ENCODE measurements at regions not wholly inside any gene's neighbourhood (a gene's known extent, or its start where the extent isn't known, plus 50 kb on each side); places are given as distances from the start of the nearest gene placed in this dataset.

- TF ChIP-seq EZH2phosphoT487 (IDR thresholded peaks at IDR 0.05; ENCODE audit: borderline replicate concordance) (no peak), POLR2A (IDR thresholded peaks at IDR 0.05; ENCODE audit: borderline replicate concordance, extremely low read depth, insufficient read depth, insufficient read length) (no peak), SRF (IDR thresholded peaks at IDR 0.05; ENCODE audit: low read depth) (no peak), ZBTB33 (IDR thresholded peaks at IDR 0.05; ENCODE audit: extremely low read depth, insufficient replicate concordance, low read length) (no peak)
Observed at GRCh38 chr3:70849911-70850699, 537.7 kb upstream of the MDFIC2 start (continued).

- Histone ChIP-seq H3K4me2 (ENCODE audit: low read length) (no peak overlapping the region), H3K36me3 (ENCODE audit: control insufficient read depth in 1 of 2, insufficient read depth in 2 of 2, low read length in 2 of 2) (no peaks in the 10 kb centered on the region), H3K27ac (ENCODE audit: low read depth, low read length) (no peak overlapping the region), H3K9ac (ENCODE audit: low read length) (no peak overlapping the region), H3K27me3 (ENCODE audit: insufficient read depth, low read length) (no peaks in the 10 kb centered on the region), H4K20me1 (ENCODE audit: insufficient read depth) (no peaks in the 10 kb centered on the region), H3K9me2 (ENCODE audit: insufficient read depth) (no peaks in the 10 kb centered on the region), H3K4me1 (ENCODE audit: control insufficient read depth in 1 of 2, insufficient read depth in 2 of 2, low read length in 2 of 2) (no peaks in the 10 kb centered on the region), H2AFZ (ENCODE audit: low read depth, low read length, poor library complexity, severe bottlenecking) (no peak overlapping the region), H3K79me2 (ENCODE audit: insufficient read depth, low read length) (no peaks in the 10 kb centered on the region), H3K4me3 (replicated peaks in 1 of 2; ENCODE audit: low read depth in 1 of 2, low read length in 2 of 2) (no peak overlapping the region), H3K9me3 (ENCODE audit: control insufficient read depth in 1 of 2, insufficient read depth in 1 of 2, low read depth in 1 of 2, low read length in 2 of 2) (peaks cover 0 to 5% of the 10 kb centered on the region in 2 experiments; a peak in 1 of 4 replicates)
- DNase-seq (ENCODE audit: low read depth, low spot score) (no peak), ATAC-seq (no peak)
- no peak for TF ChIP-seq EGR1 (IDR thresholded peaks at IDR 0.05; ENCODE audit: low read depth)
- no peak for TF ChIP-seq YY1 (IDR thresholded peaks at IDR 0.05; ENCODE audit: extremely low read depth, insufficient replicate concordance, low read depth, low read length)
- no peak for TF ChIP-seq EZH2 (IDR thresholded peaks at IDR 0.05)
- TF ChIP-seq EZH2phosphoT487 (IDR thresholded peaks at IDR 0.05; ENCODE audit: borderline replicate concordance) = no peak
- no peak for TF ChIP-seq CEBPB (IDR thresholded peaks at IDR 0.05; ENCODE audit: low read depth)
- no peak for TF ChIP-seq JUND (IDR thresholded peaks at IDR 0.05)
- no peak for TF ChIP-seq ZBTB33 (IDR thresholded peaks at IDR 0.05; ENCODE audit: extremely low read depth, insufficient replicate concordance, low read length)
- TF ChIP-seq ZFX (IDR thresholded peaks at IDR 0.05) = no peak
- TF ChIP-seq FOSL1 (IDR thresholded peaks at IDR 0.05; ENCODE audit: low read depth) = no peak
- BruUV-seq (replicated peaks) = no TSS peak
- POLR2A ChIA-PET = no interaction called here
- CTCF ChIA-PET = no interaction called here
- RAD21 ChIA-PET (ENCODE audit: low non-redundant PET in 1 of 2, low total read pairs in 2 of 2, uncharacterized antibody in 2 of 2, unreplicated experiment in 2 of 2) = no interaction called here
- intact Hi-C loops (cut with micrococcal nuclease) = no loop called here
Observed at GRCh38 chr3:70840106-70840870, 527.9 kb upstream of the MDFIC2 start.
